GM18508 (cell line): ENCODE measurements at regions not wholly inside any gene's neighbourhood (a gene's known extent, or its start where the extent isn't known, plus 50 kb on each side); places are given as distances from the start of the nearest gene placed in this dataset.

Experiments used
- ATAC-seq: cut with Tn5 transposase; IDR thresholded peaks from one replicate; pipeline ENCODE4 v1.9.1; 2021; ENCODE audit warnings: moderate number of reproducible peaks; ENCODE audit not compliant: insufficient read depth, unreplicated experiment

DNA sequence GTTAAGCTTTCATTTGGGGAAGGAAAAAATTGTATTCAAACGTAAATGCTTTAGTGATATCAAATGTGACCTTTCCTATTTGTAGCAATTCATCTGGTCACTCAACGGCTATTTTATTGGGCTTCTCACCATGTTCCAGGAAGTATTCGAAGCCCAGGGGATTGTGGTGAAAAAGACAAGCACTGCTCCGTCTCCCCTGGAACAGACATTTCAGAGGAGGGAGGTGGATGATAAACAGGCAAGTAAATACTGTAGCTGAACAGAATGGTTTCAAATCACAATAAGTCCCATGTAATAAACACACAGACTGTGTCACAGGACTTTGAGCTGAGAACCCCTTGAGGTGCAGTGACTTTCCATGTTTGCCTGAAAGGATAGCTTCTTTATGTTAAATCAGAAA, 464.7 kb upstream of the HNRNPA3 start:
- no peak for ATAC-seq

DNA sequence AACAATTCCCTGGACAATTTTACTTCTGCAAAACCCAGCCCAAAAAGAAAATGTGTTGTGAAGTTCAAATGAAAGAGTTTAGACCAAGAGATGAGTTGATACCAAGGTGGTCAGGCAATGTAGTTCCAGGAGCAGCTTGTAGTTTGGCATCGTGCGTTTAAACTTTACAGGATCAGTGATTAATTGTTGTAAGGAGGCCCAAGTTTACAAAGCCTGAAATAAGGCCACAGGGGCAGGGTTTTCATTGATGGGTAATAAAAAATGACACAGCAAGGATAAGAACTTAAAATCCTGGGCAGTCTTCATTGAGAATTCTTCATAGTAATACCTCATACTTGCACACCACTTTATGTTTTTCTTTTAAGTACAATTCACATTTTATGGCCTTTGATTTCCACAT, 463.9 kb upstream of the HNRNPA3 start:
- no peak for ATAC-seq

DNA sequence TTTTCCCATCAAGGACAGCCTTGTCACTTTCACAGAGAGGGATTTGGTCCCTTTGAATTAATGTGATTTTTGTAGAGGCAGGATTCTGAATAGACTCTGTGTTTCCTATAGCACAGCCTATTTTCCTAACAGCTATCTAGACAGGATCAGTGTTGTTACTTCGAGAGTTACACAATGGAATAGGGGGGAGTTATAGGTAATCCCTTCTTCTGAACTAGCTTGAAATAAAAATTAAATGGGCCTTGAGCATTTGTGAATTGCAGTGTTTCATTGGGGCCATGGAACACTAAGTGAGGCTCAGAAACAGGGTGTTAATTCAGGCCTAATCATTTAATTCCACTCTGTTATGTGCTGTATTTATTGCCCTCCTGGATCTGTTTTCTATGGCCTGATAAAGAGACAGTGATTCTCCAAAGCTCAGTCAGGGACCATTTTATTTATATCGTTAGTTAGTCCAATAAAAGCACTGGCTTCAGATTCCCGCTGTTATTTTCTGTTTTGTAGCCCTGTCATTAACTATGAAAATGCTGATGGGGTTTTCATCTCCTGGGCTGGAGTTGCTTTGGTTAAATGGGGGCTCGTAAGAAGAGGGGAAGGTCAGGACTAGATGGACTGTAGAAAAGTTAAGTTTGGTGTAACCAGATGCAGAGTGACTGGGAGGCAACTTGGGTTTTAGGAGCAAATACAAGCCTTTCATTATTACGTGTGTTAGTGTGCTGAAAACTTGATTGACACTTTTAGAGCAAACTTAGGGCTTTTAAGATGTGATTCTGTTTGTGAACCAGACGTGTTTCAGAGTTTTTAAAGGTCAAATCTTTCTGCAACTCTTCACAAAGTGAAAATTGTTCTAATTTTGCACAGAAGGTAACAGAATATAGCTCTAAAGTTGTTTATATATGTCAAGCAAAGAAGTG, 461.0 kb upstream of the HNRNPA3 start:
- ATAC-seq, result no peak

DNA sequence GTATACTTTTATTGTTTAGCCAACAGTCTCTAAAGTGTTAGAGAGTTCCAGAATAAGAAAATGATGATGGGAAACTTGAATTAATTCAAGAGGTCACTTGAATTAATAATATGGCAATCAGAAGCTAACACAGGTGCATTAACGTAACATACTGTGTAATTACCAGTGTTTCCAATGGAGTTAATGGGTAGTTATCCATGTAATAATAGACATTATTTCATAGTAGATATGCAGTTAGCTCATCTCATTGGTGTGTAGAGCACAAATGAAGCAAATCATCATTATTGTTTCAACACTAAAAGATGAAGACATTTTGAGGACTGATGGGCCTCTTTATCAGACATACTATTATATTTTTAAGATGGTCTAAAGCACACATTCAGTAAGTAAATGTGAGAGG, 460.3 kb upstream of the HNRNPA3 start:
- ATAC-seq, result no peak

DNA sequence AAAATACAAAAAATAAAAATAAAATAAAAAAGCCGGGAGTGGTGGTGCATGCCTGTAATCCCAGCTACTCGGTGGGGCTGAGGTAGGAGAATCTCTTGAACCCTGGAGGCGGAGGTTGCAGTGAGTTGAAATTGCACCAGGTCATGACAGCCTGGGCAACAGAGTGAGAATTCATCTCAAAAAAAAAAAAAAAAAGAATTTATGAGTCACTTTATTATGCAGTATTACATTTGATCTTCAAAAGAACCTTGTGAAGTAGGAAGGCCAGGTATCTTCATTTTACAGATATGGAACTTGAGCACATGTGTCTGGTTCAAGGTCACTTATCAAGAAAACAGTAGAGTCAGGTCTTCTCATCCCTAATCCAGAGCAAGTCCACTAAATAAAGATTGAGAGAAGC, 459.4 kb upstream of the HNRNPA3 start:
- no peak for ATAC-seq

DNA sequence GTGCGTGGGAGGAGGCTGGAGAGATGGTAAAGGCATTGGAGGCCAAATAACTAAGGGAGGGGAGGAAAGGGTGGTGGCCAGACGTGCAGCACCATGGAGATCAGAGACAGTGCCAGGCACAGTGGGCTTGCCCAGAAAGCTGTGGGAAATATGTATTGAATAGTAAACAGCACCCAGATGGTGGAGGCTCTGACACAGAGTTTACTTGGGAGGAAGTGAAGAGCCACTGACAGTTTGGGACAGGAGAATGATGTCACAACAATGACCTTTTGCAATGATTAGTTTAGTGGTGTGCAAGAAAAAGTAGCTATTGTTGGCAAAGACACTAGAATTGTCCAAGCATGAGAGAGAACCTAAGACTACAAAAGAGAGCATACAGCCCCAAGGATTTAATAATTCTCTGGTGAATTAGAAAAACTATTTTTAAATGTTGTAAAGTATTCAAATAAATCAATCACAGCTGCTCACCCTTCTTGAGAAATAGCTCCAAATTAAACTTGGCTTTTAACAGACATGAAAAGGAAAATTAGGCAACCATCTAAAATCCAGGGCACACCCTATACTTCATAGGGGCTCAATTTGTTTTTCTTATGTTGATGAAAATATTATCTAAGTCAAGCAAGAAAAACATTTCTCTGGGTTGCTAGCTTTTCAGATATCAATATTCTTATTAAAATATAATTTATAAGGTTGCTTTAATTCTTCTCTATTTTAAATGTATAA, 458.7 kb upstream of the HNRNPA3 start:
- ATAC-seq, result no peak

DNA sequence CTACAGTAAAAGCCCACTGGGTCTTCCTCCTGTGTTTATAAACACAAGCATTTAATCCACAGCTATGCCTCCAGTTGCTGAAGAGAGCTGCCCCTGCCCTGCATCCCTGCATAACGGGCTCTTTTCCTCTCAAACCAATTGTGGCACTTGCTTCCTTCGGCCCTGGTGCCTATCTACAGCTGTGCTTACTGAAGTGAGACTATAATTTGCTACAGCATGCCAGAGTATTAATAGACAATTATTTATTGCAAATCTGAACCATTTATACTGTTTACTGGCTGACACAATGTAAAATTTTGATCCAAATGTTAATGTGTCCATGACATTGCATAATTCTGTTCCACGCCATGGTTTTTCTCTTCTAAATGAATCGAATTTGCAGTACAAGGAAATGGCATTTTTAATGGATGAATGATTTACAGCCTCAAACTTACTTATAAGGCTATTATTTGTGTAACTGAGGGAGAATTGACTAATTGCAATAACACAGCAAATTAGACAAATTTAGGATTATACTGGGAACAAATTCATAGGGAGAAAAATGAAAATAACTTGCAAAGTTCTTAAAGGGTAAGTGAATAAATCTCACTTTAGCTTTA, 457.0 kb upstream of the HNRNPA3 start:
- no peak for ATAC-seq

DNA sequence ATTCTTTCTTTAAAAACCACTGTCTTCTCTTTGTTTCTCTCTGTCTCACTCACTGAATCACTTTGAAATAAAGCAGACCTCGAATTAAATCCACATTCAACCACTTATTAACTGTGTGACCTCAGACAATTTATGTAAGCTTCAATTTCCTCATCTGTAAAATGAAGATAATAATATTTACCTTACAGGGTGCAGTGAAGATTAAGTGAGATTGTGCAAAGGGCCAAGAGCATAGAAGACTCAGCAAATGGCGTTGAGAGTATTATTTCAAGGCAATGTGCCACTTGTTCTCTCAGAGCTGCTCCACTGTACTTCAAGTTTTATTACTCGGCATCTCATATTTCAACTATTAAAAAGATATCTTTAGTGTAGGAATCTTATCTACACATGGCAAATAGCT, 454.2 kb upstream of the HNRNPA3 start:
- no peak for ATAC-seq

DNA sequence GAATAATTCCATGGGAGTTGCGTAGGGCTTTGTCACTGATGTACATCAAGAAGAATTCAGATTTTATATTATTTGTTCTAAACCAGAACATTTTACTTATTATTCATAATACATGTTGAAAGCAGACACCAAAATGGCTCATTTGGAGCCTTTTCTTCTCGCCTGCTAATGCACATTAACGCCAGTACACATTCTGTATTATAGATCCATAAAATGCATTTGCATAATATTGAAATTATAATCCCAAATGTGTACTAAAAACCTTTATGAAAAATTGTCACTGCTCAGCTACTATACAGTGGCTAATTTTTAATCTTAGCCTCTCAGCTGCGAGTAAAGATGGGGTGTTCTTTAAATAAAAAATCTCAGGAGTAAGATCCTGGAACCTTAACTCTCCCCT, 452.2 kb upstream of the HNRNPA3 start:
- ATAC-seq, result no peak

DNA sequence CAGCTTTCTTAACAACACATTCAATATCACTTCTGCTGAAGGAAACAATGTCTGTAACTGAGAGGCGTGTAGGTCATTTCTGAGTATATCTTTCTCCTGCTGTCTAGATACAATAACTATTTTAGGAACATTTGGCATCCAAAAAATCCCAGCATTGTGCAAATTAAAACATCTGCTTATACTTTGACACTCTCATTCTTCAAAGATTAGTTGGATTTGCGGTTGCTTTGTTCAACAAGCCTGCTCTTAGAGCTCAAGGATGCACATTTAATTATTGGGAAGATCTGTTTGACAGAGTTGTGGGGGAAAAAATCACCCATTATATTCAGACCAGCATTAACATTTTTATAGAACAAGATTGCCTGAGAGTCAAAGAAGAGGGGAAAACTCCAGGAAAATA, 449.5 kb upstream of the HNRNPA3 start:
- ATAC-seq, result no peak

DNA sequence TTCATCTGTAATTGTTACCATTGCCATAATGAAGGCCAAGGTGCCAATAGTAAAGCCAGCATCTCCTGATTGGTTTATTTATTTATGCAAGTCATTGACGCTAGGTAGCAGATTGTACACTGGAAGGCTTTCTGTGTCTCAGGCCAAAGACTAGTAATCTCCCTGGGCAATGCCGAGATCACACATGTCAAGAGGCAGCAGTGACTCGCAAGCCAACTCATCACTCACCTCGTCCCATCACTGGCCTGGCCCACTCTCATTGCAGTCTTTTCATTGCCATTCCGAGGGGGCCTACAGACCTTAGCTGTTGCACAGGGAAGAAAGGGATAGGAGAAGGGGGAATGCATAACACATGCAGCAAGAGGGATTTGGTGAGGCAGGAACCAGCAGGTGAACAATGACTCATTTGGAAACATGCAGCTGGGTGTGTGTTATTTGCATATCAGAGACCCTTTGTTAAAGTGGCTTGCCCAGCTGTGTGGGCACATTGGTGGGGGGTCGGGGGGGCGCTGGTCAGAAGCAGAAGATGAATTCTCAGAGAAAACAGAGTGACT, 448.7 kb upstream of the HNRNPA3 start:
- ATAC-seq, result peak; percentile 59

DNA sequence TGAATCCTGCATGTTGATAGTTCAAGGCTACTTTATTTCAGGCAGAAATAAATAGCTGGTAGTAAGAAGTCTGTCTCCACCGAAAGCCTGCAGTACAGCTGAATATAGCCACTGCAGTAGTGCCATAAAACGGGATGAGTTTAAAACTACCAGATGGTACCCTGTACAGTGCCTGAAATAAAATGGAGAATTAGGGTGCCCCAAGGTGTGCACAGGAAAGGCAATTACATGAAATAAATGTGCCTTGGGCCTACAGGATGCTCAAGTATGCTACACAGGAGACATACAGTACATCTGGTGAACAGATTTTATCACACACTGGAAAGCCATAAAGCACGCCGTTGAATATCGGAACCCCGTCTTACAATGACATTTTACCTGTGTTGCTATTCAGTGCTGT, 447.7 kb upstream of the HNRNPA3 start:
- ATAC-seq, result no peak

DNA sequence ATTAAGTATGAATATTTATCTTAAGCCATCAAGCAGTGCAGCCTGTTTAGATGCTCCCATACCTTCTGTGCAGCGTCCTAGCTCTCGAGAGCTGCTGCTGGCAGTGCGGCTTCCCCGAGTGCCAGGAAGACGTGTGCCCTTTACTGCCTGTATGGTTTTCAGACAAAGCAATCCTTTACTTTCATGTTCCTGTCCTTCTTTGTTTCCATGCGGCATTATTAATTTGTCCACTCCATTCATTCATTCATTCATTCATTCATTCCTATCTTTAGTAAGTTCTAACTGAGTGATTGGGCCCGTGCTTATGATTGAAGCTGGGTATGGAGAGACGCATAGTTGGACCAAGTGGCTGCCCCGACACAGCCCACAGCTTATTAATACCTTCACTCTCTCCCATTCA, 446.6 kb upstream of the HNRNPA3 start:
- no peak for ATAC-seq

DNA sequence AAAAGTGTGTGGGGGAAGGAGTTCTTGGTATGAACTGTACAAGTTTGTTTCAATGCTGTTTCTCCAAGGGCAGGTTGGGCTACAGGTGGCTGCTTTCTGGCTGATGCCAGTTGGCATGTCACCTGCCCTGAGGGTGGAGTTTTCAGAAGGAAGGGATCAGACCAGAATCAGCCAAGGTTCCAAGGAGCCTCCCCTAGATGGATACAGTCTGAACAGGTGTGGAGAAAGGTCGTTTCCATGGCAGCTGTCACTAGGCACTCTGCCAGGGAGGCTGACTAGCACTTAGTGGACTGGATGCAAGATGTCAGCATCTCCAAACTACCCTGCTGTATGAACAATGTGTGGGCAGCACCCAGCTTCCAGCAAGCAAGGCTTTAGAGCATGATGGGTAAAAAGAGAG, 444.4 kb upstream of the HNRNPA3 start:
- ATAC-seq, result no peak

DNA sequence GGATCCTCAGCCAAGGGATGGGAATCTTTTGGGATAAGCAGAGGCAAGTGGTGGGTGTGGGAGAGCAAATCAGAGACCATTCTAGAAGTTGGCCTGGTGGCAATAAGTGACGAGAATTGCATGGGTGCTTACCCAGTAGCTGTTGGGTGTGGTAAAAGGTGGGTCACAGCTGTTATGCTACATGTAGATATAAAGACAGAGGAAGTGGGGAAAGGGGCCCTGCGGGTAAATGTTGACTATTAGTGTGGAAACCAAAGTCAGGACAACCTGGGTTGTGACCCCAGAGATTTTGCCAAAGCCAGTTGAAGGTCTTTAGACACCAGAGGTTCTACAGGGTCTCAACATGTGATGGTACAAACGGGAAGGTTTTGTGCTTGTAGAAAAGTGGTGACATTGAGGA, 443.6 kb upstream of the HNRNPA3 start:
- no peak for ATAC-seq

DNA sequence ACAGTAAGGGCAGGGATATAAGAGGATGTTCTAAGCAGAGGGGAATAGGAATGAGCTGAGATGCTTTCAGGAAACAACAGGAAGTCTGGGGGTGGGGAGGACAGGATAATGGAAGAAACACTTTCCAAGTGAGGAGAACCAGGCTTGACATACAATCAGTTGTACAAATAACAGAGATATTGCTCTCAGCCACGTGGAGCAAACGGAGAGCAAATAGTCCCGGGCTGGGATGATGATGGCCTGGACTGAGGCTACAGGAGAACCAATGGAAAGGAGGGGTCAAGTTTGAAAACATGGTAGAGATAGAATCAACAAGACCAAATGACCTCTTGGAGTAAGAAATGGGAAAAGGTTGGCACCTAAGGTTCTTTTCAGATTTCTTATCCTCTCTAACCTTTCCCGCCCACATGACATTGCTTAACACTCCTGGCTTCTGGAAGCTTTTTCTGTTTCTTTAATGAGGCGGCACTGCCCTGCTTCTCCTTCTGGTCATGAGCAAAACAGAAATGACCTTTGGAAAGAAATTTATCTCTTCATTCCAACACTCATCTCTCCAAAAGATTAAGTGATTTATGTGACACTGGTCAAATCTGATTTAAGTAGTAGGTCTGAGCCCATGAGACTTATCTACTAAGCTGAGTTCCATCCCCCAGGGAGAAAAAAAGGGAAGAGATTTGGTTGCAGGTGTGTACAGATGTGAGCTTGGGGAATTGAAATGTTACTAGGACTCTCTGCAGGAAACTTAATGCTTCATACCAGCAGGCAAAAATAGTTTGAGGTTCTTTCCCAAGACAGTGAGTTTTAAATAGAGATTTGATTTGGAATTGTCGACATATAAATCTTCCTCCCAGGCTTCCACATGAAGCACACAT, 442.9 kb upstream of the HNRNPA3 start:
- no peak for ATAC-seq

DNA sequence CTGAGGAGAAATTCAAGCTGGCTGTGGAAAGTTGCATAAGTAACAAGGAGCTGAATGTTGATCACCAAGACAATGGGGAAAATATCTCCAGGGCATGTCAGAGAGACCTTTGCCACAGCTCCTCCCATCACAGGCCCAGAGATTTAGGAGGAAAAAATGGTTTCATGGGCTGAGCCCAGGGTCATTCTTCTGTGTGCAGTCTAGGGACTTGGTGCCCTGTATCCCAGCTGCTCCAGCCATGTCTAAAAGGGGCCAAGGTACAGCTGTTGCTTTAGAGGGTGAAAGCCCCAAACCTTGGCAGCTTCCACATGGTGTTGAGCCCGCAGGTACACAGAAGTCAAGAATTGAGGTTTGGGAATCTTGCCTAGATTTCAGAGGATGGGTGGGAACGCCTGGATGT, 439.8 kb upstream of the HNRNPA3 start:
- no peak for ATAC-seq

DNA sequence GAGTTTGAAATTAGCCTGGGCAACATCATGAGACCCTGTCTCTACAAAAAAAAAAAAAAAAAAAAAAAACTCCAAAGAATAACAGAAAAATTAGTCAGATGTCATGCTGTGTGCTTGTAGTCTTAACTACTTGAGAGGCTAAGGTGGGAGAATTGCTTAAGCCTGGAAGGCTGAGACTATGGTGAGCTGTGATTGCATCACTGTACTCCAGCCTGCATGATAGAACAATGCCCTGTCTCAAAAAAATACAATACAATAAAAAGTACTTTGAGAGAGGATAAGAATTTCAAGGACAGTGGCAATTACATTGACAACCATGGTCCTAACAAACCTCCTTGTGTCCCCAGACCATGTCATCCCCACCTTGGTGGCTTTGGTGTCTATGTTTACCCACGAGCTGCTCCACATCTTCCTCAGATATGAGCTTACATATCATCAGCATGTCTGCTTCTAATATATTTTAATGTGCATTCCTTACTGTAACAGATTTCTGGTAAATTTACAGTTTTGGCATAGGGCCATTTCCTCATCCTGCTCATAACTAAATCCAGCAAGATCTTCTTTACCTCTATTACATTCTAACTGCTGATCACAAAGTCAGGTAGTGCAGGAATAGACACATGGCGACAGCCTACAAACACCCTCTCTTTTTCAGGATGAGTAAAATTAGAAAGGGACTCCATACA, 437.7 kb upstream of the HNRNPA3 start:
- ATAC-seq, result no peak

DNA sequence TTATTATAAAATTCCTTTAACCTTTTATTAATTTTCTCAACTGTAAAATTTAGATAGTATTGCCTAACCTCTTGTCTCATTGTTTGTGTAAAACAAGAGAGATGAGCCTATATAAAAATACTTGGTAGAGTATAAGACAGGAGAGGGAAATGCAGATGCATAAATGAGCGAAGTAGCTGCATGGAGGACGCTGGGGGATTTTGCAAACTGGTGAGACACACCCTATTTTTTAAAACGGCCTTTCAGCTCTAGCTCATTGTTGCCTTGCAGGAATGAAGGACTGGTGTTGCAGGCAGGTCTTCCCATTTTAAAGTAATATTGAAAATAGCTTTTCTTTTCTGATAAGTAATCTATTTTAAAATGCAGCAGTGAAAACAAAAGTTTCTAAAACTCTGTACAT, 435.3 kb upstream of the HNRNPA3 start:
- no peak for ATAC-seq

DNA sequence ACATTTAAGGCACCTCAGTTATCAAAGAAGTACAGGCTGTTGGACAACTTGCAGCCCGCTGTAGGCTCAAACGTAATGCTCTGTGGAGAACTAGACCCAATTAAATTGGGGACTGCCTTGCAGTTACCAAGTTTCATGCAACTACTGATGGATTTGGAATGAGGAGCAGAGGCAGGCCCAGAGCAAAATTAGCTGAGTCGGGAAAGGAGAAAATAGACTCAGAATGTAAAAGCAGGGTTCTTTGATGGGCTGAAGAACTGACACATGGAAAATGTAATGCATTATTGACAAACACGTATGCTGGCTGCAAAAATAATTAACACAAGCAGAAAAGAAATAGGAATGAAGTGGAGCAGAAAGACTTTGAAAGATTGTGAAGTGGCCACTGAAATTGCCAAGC, 432.7 kb upstream of the HNRNPA3 start:
- no peak for ATAC-seq
